EL (cell line): ENCODE measurements at regions not wholly inside any gene's neighbourhood (a gene's known extent, or its start where the extent isn't known, plus 50 kb on each side); places are given as distances from the start of the nearest gene placed in this dataset.

ENCODE experiments used
- DNase-seq: peaks from one replicate; pipeline ENCODE4 v3.0.0-alpha.2; 2016

- no peak for DNase-seq
Measured at GRCh38 chr5:159424123-159424522, 93.8 kb upstream of the IL12B start.

GRCh38 chr5:159426694-159427093 is 96.4 kb upstream of the IL12B start:
- DNase-seq: no peak

GRCh38 chr5:159427180-159428012 is 97.1 kb upstream of the IL12B start:
- no peak for DNase-seq

DNA sequence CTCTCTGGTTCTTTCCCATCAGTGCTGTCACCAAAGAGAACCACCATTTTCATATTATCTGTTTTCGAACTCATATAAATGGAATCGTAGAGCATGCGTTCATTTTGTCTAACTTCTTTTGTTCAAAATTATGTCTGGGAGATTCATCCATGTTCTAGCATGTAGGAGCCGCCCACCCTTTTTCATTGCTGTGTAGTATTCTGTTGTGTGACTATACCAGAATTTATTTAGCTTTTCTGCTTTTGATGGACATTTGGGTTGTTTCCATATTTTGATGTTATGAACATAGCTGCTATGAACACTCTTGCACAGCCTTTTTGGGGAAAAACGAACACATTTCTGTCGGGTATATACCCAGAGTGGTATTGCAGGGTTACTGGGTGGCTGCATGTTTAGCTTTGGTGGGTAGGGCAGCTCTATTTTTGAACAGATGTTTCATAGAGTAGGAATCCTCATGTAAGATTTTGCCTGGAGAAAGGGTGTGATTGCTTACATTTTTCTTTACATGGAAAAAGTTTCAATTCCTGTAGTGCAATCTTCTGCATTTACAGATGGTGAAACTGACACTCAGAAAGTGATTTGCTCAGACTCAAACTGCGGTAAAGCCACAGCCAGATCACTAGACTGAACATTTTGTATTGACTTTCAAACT is 100.2 kb upstream of the IL12B start:
- no peak for DNase-seq

DNA sequence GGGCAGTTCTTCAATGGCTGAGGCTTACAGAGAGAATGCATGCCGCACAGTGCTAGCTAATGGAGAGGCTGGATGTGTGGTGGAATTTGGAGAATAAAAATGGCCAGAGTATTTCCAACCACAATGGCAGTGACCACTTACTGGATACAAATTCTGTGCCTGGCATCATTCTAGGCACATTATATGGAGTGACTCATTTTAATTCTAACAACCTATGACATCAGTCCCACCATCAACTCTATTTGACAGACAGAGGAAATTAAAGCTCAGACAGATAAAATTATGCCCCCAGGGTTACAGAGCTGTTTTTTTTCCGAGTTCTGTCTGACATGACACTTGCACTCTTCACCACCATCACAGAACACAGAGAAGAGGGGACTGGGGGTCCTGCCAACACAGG is 105.6 kb upstream of the IL12B start:
- no peak for DNase-seq

DNA sequence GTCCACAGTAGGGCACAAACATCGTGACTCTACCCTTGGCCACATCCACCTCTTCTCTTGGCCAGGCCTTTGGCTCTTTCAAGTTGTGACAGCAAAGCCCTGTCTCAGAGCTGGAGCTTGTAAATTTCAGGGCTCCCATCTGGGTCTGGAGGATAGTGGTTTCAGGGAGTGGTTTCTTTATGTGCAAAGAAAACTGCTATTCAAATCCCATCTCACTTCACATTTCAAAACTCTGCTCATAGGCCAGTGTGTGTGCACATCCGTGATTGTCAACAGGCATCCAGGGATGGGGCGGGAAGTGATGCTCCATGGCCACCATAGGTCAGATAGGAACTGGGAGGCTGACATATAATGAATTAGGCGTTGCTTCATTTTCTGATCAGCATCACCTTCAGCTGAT is 107.8 kb upstream of the IL12B start:
- DNase-seq: no peak

DNA sequence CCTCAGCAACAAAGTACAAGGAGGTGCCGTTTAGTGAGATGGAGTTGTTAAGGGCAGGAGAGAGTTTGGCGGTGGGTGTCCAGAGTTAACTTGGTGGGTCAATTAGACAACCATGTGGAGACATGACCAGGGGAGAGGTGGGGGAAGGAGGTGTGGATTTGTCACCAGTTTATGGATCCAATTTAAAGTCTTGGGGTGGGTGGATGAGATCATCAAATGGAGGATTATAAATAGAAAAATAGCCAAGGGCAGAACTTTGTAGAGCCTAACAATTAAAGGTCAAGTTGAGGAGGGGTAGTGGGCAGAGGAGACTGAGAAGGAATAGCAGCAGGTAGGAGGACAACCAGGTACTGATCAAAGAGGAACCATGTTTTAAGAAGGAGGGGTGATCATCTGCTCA is 108.7 kb upstream of the IL12B start:
- DNase-seq: no peak

- DNase-seq: no peak
Measured at GRCh38 chr5:159440235-159440634, 109.9 kb upstream of the IL12B start.

GRCh38 chr5:159440968-159441367 is 110.7 kb upstream of the IL12B start:
- no peak for DNase-seq

- no peak for DNase-seq
Measured at GRCh38 chr5:159441441-159441840, 111.2 kb upstream of the IL12B start.

GRCh38 chr5:159442206-159442850 is 112.0 kb upstream of the IL12B start:
- DNase-seq: no peak

GRCh38 chr5:159444441-159445082 is 114.3 kb upstream of the IL12B start:
- DNase-seq: peak; percentile 61

DNA sequence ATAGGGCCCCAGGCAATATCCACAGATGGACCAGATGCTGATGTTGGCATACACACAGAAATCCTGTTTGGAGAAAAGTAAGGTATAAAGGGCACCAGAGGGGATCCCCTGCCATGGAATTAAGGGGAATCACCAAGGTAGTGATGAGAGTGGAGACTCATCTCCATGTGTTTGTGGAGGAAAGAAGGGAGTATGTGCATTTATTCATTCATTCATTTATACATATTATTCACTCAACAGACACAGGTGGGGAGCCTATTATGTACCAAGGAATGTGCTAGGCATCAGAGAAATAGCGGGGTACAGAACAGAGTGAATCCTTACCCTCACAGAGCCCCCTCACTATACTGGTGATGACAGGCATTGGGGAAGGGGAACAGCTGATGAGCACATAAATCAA is 116.8 kb upstream of the IL12B start:
- DNase-seq: no peak

DNA sequence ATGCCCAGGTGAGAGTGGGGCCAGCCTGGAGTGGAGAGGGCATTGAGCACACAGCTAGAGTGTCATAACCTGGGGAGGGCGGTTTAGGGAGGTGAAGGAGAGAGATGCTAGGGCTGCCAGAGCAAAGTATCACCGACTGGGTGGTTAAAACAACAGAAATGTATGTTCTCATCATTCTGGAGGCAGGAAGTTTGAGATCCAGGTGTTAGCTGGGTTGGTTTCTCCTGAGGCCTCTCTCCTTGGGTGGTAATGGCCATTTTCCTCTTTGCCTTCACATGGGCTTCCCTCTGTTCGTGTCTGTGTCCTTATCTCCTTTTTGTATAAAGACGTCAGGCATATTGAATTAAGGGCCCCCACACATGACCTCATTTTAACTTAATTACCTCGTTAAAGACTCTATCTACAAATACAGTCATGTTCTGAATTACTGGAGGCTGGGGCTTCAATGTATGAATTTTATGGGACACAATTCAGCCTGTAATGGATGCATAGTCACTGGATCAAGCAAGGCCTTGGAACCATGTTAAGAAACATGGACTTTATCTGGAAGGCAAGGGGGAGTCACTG is 118.6 kb upstream of the IL12B start:
- DNase-seq: no peak

- peak; percentile 52 for DNase-seq
Measured at GRCh38 chr5:159449925-159450324, 119.6 kb upstream of the IL12B start.

DNA sequence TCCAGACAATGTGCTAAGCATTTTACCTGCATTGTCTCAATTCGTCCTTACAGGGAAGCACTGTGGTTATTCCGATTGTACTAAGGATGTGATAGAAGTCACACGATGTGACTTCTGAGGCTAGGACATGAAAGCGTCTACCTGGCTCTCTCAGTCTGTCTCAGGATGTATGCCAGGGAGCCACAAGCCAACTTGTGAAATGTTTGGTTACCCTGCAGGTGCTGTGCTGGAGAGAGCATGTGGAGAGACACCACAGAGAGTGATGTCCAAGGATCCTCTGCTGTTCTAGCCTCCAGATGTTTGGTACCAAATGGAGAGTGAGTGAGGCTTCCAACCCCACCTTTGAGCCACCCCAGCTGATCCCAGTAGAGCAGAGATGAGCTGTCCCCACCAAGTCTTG is 120.1 kb upstream of the IL12B start:
- no peak for DNase-seq

- DNase-seq: peak; percentile 94
Measured at GRCh38 chr5:159451197-159452052, 121.1 kb upstream of the IL12B start.

- DNase-seq: no peak
Measured at GRCh38 chr5:159452480-159453167, 122.3 kb upstream of the IL12B start.

DNA sequence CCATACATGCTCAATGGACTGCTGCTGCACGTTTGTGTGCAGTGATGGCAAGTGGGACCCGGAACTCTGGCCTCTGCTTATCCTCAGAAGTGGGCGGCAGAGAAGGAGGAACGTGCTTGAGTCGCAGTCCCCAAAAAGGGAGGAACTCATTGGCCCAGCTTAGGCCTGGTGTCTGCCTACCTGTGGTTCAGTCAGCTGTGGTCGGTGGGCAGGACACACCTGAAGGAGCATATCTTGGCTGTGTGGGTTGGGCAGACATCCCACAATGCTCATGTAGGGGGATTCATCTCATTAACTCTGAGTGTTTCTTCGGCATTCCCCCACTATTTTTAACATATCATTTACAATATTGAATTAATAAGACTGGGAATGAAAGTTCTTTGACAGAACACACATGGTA is 122.9 kb upstream of the IL12B start:
- DNase-seq: no peak

DNA sequence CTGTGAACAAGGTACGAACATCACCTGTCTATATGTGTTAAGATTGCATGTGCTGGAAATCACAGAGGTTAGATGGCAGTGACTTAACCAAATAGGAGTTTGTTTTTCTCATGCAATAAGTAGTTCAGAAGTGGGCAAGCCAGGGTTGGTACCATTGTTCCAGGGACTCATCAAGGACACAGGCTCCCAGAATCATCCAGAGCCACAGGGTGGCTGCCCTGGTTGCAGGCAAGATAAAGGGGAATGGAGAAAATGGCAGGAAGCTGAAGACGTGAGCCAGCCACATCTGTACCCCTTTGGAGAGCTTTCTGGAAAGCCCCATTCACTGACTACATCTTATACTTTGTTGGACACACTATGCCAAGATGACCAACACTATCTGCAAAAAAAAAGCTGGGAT is 126.0 kb upstream of the IL12B start:
- no peak for DNase-seq

DNA sequence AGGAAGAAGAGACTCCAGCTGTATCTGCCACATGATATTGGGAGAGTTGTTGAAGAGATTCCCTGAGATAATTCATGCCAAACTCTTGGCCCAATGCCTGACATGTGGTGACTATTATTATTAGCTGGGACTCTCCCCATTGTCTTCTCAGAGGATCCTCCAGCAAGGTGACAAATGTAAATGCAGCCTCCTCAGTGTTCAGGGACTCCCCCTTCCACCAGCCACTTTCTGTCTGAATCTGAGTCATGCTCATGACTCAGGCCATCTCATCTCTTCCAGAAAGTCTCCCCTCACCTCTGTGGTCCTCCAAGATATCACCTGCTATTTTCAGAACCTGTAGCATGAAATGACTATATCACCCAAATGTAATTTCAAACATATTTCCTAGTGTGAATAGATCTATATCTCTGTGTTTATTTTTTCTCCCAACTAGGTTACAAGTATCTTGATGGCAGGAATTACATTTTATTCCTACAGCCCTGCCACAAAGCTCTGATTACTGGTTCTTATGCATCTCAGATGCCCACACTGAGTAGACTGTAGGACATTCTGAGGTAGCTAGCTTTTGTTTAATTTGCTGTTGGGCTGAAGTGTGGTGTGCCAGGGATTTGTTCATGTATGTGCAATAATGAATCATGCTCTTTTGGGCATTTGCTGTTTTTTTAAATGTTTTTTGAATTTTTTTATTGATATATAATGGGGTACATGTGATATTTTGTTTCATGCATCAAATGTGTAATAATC is 126.6 kb upstream of the IL12B start:
- DNase-seq: peak; percentile 44
